ENCODE measurements at regions not wholly inside any gene's neighbourhood (a gene's known extent, or its start where the extent isn't known, plus 50 kb on each side); places are given as distances from the start of the nearest gene placed in this dataset.

DNA sequence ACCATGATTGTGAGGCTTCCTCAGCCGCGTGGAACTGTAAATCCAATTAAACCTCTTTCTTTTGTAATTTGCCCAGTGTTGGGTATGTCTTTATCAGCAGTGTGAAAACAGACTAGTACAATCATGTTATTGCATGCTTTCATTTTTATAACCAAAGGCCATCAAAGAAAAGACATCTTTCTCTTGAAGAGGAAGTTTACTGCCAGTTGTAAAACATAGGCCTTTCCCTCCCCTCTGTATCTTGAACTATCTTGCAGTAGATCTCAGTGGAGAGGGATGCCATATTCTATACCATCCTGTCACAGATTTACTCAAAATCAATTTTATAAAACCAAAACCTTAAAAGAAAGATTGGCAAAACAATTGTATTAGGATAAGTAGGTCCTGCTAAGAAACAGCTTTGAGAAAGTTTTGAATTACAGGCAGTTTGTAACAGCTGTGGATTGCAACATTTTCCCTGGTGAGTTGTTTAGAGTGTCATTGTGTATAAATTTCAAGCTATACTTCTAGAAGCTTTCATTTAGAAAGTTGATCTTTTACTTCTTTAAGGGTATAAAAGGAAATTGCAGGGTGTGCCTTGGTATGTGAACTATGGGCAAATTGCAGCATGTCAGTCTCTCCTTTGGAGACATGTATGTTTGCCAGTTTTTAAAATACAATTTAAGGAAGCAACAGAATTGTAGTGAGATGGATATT, 128.0 kb downstream of the ATP23 start:
- TF ChIP-seq CTCF (conservative IDR thresholded peaks at IDR 0.05; ENCODE audit: low read depth, low read length): no peak
- TF ChIP-seq EZH2 (IDR thresholded peaks at IDR 0.05; ENCODE audit: low read length, unreplicated experiment): no peak
- no peak for TF ChIP-seq EZH2phosphoT487 (IDR thresholded peaks at IDR 0.05; ENCODE audit: borderline replicate concordance, low read length)
